H9 (cell line): ENCODE measurements at regions not wholly inside any gene's neighbourhood (a gene's known extent, or its start where the extent isn't known, plus 50 kb on each side); places are given as distances from the start of the nearest gene placed in this dataset.

ENCODE experiments used
- DNase-seq: peaks from one replicate; pipeline ENCODE4 v3.0.0-alpha.2; 2017
- H2AFZ ChIP-seq: one replicate; pipeline ENCODE4 v1.6.1; 2013; ENCODE audit warnings: mild to moderate bottlenecking, low read length, control low read depth, moderate library complexity
- H2AK5ac ChIP-seq: 2 replicates; pipeline ENCODE4 v1.6.1; 2013; ENCODE audit warnings: low read length, control low read depth, mixed read lengths; ENCODE audit not compliant: insufficient read length
- H2BK120ac ChIP-seq: one replicate; pipeline ENCODE4 v1.6.1; 2013; ENCODE audit warnings: low read depth, mild to moderate bottlenecking, low read length, control low read depth, inconsistent platforms; ENCODE audit not compliant: poor library complexity, severe bottlenecking
- H2BK12ac ChIP-seq: 2 replicates; pipeline ENCODE4 v1.6.1; 2013; ENCODE audit warnings: low read length, control low read depth, mixed read lengths, low read depth; ENCODE audit not compliant: insufficient read length
- H2BK15ac ChIP-seq: 2 replicates; pipeline ENCODE4 v1.6.1; 2013; ENCODE audit warnings: low read depth, low read length, control low read depth
- H2BK20ac ChIP-seq: one replicate; pipeline ENCODE4 v1.6.1; 2013; ENCODE audit warnings: low read depth, mild to moderate bottlenecking, low read length, control low read depth, inconsistent platforms; ENCODE audit not compliant: poor library complexity, severe bottlenecking
- H2BK5ac ChIP-seq: 2 replicates; pipeline ENCODE4 v1.6.1; 2013; ENCODE audit warnings: low read length, control low read depth, mixed read lengths; ENCODE audit not compliant: insufficient read length
- H3K14ac ChIP-seq: 2 replicates; pipeline ENCODE4 v1.6.1; 2013; ENCODE audit warnings: low read length, control low read depth; ENCODE audit not compliant: insufficient read depth
- H3K18ac ChIP-seq: 2 replicates; pipeline ENCODE4 v1.6.1; 2013; ENCODE audit warnings: low read depth, mild to moderate bottlenecking, mixed read lengths, low read length, control low read depth; ENCODE audit not compliant: insufficient read length
- H3K23ac ChIP-seq: 2 replicates; pipeline ENCODE4 v1.6.1; 2013; ENCODE audit warnings: low read length, control low read depth, mixed read lengths, low read depth; ENCODE audit not compliant: insufficient read length
- H3K23me2 ChIP-seq: 2 replicates; pipeline ENCODE4 v1.6.1; 2013; ENCODE audit warnings: low read depth, mild to moderate bottlenecking, mixed read lengths, low read length, control low read depth; ENCODE audit not compliant: insufficient read length, poor library complexity, severe bottlenecking
- H3K27ac ChIP-seq: 2 replicates; pipeline ENCODE4 v1.5.1; 2013; ENCODE audit warnings: low read length, control low read depth, mixed read lengths, low read depth; ENCODE audit not compliant: insufficient read length
- H3K27me3 ChIP-seq: 2 replicates; pipeline ENCODE4 v1.6.1; 2013; ENCODE audit warnings: low read length, control low read depth, inconsistent platforms; ENCODE audit not compliant: insufficient read depth
- H3K4ac ChIP-seq: 2 replicates; pipeline ENCODE4 v1.6.1; 2013; ENCODE audit warnings: low read depth, mild to moderate bottlenecking, control low read depth, inconsistent platforms, low read length, moderate library complexity
- H3K4me1 ChIP-seq: 2 replicates; pipeline ENCODE4 v1.6.1; 2013; ENCODE audit warnings: low read length, control low read depth, inconsistent platforms; ENCODE audit not compliant: insufficient read depth
- H3K4me2 ChIP-seq: 2 replicates; pipeline ENCODE4 v1.6.1; 2013; ENCODE audit warnings: low read length, control low read depth, mixed read lengths; ENCODE audit not compliant: insufficient read length, insufficient read depth
- H3K56ac ChIP-seq: 2 replicates; pipeline ENCODE4 v1.6.1; 2013; ENCODE audit warnings: low read depth, mild to moderate bottlenecking, mixed read lengths, low read length, control low read depth; ENCODE audit not compliant: insufficient read length
- H3K79me1 ChIP-seq: 2 replicates; pipeline ENCODE4 v1.6.1; 2013; ENCODE audit warnings: low read depth, mild to moderate bottlenecking, moderate library complexity, low read length, control low read depth, inconsistent platforms; ENCODE audit not compliant: insufficient read depth, poor library complexity, severe bottlenecking
- H3K79me2 ChIP-seq: 2 replicates; pipeline ENCODE4 v1.6.1; 2013; ENCODE audit warnings: low read length, control low read depth, inconsistent platforms; ENCODE audit not compliant: insufficient read depth
- H3K9ac ChIP-seq: 2 replicates; pipeline ENCODE4 v1.6.1; 2013; ENCODE audit warnings: low read length, control low read depth, mixed read lengths; ENCODE audit not compliant: insufficient read length; ENCODE audit errors: extremely low read depth
- H3K9me3 ChIP-seq: one replicate; pipeline ENCODE4 v1.6.1; 2013; ENCODE audit warnings: low read depth, low read length, inconsistent platforms; ENCODE audit not compliant: control insufficient read depth
- H3T11ph ChIP-seq: one replicate; pipeline ENCODE4 v1.6.1; 2013; ENCODE audit warnings: mild to moderate bottlenecking, low read length, control low read depth, inconsistent platforms
- H4K20me1 ChIP-seq: one replicate; pipeline ENCODE4 v1.6.1; 2013; ENCODE audit not compliant: control insufficient read depth, insufficient read length, insufficient read depth
- H4K5ac ChIP-seq: 2 replicates; pipeline ENCODE4 v1.6.1; 2013; ENCODE audit warnings: low read depth, mild to moderate bottlenecking, mixed read lengths, low read length, control low read depth; ENCODE audit not compliant: insufficient read length
- H4K8ac ChIP-seq: replicated peaks from 2 replicates; pipeline ENCODE4 v1.6.1; 2013; ENCODE audit warnings: low read length, control low read depth, mixed read lengths, low read depth; ENCODE audit not compliant: insufficient read length
- H4K91ac ChIP-seq: 2 replicates; pipeline ENCODE4 v1.6.1; 2013; ENCODE audit warnings: low read depth, mild to moderate bottlenecking, moderate library complexity, mixed read lengths, low read length, control low read depth; ENCODE audit not compliant: insufficient read length
- H3K27ac Mint-ChIP-seq, 3 experiments: 2 replicates in 2 of 3; 3 replicates in 1 of 3; pipeline ENCODE4 v1.8.0; 2020 to 2021; ENCODE audit warnings: mixed read lengths in 3 of 3, mild to moderate bottlenecking in 1 of 3, moderate library complexity in 1 of 3
- H3K27me3 Mint-ChIP-seq: 2 replicates; pipeline ENCODE4 v1.8.0; 2021; ENCODE audit warnings: low read depth, mild to moderate bottlenecking, moderate library complexity, mixed read lengths
- H3K36me3 Mint-ChIP-seq, 3 experiments: 2 replicates in 2 of 3; 3 replicates in 1 of 3; pipeline ENCODE4 v1.8.0; 2020 to 2021; ENCODE audit warnings: low read depth in 3 of 3, mixed read lengths in 3 of 3; ENCODE audit not compliant: insufficient read depth in 1 of 3
- H3K4me1 Mint-ChIP-seq, 2 experiments: 2 replicates each; pipeline ENCODE4 v1.8.0; 2020; ENCODE audit warnings: mixed read lengths in 2 of 2
- H3K4me3 Mint-ChIP-seq, 2 experiments: 2 replicates in 1 of 2; 3 replicates in 1 of 2; pipeline ENCODE4 v1.8.0; 2020 to 2021; ENCODE audit warnings: mild to moderate bottlenecking in 2 of 2, mixed read lengths in 2 of 2, moderate library complexity in 1 of 2
- H3K9me3 Mint-ChIP-seq, 2 experiments: 2 replicates in 1 of 2; 3 replicates in 1 of 2; pipeline ENCODE4 v1.8.0; 2020; ENCODE audit warnings: mild to moderate bottlenecking in 2 of 2, mixed read lengths in 2 of 2, moderate library complexity in 1 of 2
- CTCF ChIP-seq: fragments of 200-600 bp; sonication (generic); conservative IDR thresholded peaks from 3 replicates; pipeline ENCODE4 v1.8.0; 2021; ENCODE audit warnings: antibody characterized with exemption, mild to moderate bottlenecking
- WGBS: extraction: QIAGEN DNeasy Blood & Tissue Kit; methylation state at CpG from one replicate; pipeline ENCODE4 v1.1.7; 2013; ENCODE audit warnings: missing lambda C conversion rate, low lambda C conversion rate, mixed read lengths; ENCODE audit not compliant: insufficient read length; ENCODE audit errors: extremely low coverage; 5-methylcytosine and 5-hydroxymethylcytosine counted together

DNA sequence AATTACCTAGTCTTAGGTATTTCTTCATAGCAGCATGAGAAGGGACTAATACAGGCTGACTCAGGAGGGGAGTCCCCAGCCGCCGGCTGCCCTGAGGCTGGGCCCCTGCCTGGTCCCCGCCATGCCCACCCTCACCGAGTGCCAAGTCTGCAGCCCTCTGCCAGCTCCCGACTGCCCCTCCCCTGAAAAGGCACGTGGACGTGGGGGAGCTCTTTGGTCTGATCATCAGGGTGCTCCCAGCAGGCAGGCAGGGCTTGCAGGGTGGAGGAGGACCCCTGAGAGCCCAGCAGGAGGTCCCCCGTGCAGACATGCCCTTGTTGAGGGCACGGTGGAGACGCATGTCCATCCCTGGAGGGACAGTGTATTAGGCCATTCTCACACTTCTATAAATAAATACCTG is 110.9 kb downstream of the UNCX start:
- no peak overlapping the region for H4K5ac ChIP-seq
- H2BK12ac ChIP-seq = no peak overlapping the region
- H3K18ac ChIP-seq = no peak overlapping the region
- no peak overlapping the region for H3K4me2 ChIP-seq
- peaks cover 0 to 3% of the 10 kb centered on the region in 2 experiments; a peak in 2 of 5 replicates for H3K9me3 Mint-ChIP-seq
- H3K4ac ChIP-seq = no peak overlapping the region
- H3K36me3 Mint-ChIP-seq = no peaks in the 10 kb centered on the region
- no peaks in the 10 kb centered on the region for H3K79me2 ChIP-seq
- no peak for TF ChIP-seq CTCF
- no peak overlapping the region for H3K14ac ChIP-seq
- WGBS = no CpG with 5 or more reads among the region's 10 CpGs
- H3K56ac ChIP-seq = no peak overlapping the region
- no peak overlapping the region for H3K27ac ChIP-seq
- H3K9me3 ChIP-seq = no peaks in the 10 kb centered on the region
- H3K79me1 ChIP-seq = no peaks in the 10 kb centered on the region
- H2AK5ac ChIP-seq = no peak overlapping the region
- no peak overlapping the region for H2BK20ac ChIP-seq
- H4K91ac ChIP-seq = no peak overlapping the region
- no peak overlapping the region for H4K8ac ChIP-seq
- no peak overlapping the region for H3K9ac ChIP-seq
- no peak overlapping the region for H3K23ac ChIP-seq
- peaks cover 15% of the 10 kb centered on the region for H3K27me3 Mint-ChIP-seq
- H3K4me3 Mint-ChIP-seq = no peak overlapping the region
- no peak overlapping the region for H2BK120ac ChIP-seq
- H2BK15ac ChIP-seq = no peak overlapping the region
- H3K27me3 ChIP-seq = no peaks in the 10 kb centered on the region
- DNase-seq = no peak
- no peak overlapping the region for H2AFZ ChIP-seq
- no peak overlapping the region for H3K27ac Mint-ChIP-seq
- no peaks in the 10 kb centered on the region for H4K20me1 ChIP-seq
- no peaks in the 10 kb centered on the region for H3K23me2 ChIP-seq
- no peaks in the 10 kb centered on the region for H3K4me1 ChIP-seq
- H2BK5ac ChIP-seq = no peak overlapping the region
- no peaks in the 10 kb centered on the region for H3K4me1 Mint-ChIP-seq
- no peak overlapping the region for H3T11ph ChIP-seq
